HG03280 (cell line): ENCODE measurements at regions not wholly inside any gene's neighbourhood (a gene's known extent, or its start where the extent isn't known, plus 50 kb on each side); places are given as distances from the start of the nearest gene placed in this dataset.

Experiments
- ATAC-seq: cut with Tn5 transposase; IDR thresholded peaks from one replicate; pipeline ENCODE4 v1.9.1; 2021; ENCODE audit warnings: mild to moderate bottlenecking, moderate library complexity; ENCODE audit not compliant: unreplicated experiment

- ATAC-seq = no peak
These were observed 347.4 kb downstream of the PTPRU start for GRCh38 chr1:29583727-29584126.

DNA sequence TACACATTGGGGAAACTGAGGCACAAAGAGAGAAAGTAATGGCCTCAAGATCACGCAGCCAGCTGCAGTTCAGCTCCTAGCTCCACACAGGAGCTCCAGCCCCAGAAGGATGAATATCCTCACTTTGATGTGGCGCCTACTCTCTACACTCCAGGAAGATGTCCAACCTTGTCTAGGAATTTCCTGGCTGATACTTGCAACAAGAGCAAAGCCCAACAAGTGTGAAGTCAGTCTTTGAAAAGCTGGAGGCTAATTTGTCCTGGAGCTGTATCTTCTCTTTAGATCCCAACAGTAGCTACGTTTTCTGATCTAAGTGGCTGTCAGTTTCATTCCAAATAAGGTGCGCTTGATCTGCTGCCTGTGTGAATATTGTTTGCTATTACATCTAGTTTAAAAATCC is 344.9 kb downstream of the PTPRU start:
- ATAC-seq = no peak

DNA sequence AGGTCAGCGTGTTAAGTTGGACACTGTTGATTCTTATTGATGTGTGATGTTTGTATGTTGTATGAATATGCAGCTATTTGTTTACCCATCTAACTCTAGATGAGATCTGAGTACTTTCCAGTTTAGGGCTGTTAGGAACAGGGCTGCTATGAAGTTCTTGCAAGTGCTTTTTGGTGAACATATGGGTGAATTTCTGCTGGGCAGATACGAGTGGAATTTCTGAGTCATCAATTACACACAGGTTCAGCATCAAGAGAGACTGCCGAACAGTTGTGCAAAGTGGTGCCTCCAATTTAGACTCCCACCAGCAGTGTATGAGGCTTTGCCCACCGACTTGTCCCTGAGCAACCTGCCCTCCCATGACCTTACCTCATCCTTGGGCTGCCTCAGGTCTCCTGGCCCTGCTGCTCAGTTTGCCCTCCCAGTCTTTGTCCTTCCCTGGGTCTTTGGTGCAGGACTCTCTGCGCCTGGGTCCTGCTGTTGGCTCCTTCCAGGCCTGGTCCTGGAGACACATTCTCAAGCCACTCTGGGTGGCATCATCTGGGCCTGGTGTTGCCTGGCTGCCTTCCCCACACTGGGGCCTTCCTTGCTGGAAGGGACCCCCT is 343.6 kb downstream of the PTPRU start:
- no peak for ATAC-seq

DNA sequence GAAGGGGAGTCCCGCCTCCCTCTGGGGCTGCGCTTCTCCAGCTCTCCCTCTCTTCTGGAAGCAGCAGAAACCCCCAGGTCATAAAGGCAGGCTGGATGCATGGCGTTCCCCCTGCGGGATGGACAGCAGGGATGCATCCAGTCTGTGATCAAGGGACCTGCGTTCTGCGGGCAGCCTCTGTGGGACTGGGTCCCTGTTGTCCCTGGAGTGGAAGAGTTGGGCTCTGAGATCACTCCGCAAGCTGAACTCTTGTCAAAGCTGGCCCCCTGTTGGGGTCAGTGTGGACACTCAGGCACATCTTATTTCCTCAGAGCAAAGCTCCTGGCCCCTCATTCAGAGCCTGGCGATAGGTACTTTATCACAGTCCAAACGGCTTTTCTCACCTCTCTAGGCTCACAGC is 341.2 kb downstream of the PTPRU start:
- no peak for ATAC-seq

GRCh38 chr1:29576510-29576909 is 340.2 kb downstream of the PTPRU start:
- ATAC-seq = no peak

DNA sequence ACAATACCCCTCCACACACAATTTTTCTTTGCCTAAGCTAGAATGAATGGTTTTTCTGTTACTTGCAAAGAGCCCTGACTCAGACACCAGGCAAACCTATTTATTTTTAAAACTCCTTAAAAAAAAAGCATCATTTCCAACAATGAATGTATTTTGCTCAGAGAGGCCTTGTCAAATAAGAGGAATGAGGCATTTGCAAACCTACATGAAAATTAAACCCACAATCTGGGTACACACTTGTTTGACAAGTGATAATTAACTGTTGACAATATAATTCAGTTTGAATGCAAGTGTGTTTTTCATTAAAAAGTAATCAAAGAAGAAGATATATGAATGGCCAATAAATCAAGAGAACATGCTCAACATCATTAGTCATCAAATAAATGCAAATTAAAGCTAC is 339.5 kb downstream of the PTPRU start:
- ATAC-seq = no peak

DNA sequence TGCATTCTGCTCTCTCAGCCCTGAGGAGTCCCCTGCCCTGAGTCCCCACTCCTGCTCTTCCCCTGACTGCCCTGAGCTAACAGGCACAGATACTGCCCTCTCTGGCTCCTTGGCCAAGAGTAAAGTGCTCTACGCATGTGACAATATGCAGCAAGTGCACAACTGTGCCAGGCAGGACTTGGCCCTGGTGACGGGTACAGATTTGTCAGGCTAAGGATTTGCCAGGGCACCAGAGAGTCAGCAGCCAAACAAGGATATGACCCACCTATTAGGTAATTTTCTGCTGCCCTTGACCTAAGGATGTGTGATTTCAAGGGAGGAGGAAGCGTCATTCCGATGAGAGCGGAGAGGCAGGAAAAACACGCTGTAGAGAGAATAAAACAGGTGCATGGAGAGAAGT is 339.0 kb downstream of the PTPRU start:
- no peak for ATAC-seq

GRCh38 chr1:29574871-29575270 is 338.5 kb downstream of the PTPRU start:
- ATAC-seq = no peak

- no peak for ATAC-seq
These were observed 333.8 kb downstream of the PTPRU start for GRCh38 chr1:29569971-29570634.

- ATAC-seq = no peak
These were observed 330.9 kb downstream of the PTPRU start for GRCh38 chr1:29567257-29567656.

- no peak for ATAC-seq
These were observed 329.2 kb downstream of the PTPRU start for GRCh38 chr1:29565490-29565889.

DNA sequence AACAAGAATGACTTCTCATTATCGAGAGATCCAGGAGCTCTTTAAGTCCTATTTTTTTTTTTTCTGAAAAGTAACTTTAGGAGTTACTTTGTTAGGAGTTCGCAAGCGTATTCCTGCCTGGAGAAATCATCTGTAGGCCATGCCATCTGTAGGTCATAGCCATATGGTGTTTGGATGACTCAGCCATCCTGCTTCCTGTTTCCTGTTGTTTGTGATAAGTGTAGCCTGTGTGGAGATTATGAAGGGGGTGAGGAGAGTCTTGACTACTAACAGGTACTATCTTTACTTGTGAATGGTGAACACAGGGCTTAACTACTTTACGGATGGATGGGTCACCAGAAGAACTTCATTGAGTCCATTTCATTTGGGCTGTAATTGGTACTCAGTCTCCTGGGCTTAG is 327.2 kb downstream of the PTPRU start:
- no peak for ATAC-seq

DNA sequence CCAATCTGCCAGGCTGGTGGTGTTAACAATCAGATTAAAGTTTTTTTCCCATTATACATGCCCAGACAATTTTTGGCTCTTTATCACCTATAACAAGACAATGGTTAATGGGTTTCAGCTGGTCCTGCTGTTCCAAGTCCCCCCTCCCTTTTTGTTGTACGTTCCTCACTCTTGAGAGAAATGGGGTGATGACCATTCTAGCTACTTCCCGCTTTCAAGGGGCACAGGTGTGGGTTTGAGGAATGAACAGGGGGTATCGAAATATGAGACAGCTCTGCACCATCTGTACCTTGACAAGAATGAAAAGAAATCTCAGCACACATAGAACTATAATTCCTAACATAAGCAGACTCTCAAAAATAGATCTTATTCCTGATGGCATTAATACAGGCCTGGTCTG is 326.8 kb downstream of the PTPRU start:
- ATAC-seq = no peak

DNA sequence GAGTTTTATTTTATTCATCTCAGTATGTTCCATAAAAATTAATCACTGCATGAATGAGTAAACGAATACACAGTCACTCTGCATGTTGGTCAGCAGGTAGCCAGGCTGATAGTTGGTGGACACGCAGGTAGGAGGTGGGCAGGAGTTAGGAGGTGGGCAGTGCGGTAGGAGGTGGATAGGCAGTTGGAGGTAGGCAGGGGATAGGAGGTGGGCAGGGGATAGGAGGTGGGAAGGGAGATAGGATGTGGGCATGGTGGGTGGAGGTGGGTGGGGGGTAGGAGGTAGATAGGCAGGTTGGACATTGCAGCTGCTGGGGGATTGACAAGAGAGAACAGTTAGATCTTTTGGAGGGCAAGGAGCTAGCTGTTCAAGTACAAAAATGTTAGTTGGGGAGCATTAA is 322.7 kb downstream of the PTPRU start:
- ATAC-seq = no peak

GRCh38 chr1:29557701-29558600 is 321.6 kb downstream of the PTPRU start:
- no peak for ATAC-seq

DNA sequence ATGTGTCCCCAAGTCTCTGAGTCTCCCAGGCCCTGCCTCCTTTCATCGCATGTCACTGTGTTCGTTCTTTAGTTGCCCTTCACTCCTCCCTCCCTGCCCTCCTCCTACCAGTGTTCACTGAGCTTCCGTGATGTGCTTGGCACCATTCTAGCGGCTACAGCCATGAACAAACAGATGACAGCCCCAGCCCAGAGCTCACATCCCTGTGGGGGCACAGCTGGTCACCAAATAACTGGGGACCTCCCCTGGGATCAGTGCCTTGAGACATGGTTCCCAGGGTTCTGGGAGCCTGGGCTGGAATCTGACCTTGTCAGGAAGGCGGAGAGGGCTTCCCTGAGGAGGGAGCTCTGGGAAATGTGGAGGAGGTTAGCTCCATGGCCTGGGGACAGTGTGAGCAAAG is 320.7 kb downstream of the PTPRU start:
- ATAC-seq = no peak

DNA sequence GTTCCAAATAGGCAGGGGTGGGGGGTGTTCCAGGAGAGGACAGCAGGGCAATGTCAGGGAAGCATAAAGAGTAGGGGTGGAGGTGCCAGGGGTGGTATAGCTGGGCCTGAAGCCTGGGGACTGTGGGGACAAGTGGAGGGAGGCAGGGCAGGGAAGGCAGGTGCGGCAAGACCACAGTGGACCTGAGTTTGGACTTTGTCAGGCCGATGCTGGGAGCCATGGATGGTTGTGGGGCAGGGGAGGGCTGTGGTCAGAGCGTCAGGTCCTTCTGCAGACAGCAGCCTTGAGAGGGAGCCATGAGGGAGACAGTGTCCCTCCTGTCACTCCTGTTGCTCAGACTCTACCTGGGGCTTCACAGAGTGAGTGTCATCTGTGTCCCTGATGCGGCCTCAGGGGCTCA is 320.3 kb downstream of the PTPRU start:
- no peak for ATAC-seq

DNA sequence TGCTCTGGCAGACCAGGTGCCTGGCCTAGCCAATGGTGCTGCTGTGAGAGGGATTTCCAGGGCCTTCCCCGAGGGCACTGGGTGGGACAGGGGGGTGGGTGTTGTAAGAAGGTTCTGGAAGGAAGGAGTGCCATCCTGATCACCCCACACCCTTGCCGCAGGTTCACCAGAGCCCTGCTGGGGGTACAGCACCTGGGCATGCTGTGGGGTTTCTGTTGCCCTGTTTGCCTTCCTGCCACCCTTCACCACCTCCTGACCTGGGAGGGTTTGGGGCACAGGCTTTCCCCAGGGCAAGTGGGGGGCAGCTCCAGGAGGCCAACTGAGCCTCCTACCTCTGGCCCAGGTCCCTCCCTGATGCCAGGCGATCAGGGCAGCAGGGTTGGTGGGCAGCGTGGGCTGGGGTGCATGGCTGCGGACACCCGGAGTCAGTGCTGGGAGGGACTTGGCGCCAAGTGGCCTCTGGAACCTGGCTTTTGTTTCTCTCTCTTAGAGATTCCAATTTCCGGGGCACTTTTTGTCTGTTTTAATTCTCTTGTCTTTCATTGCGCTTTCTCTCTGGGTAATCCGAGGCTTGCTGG is 318.8 kb downstream of the PTPRU start:
- ATAC-seq = no peak

GRCh38 chr1:29554208-29554778 is 318.0 kb downstream of the PTPRU start:
- no peak for ATAC-seq

DNA sequence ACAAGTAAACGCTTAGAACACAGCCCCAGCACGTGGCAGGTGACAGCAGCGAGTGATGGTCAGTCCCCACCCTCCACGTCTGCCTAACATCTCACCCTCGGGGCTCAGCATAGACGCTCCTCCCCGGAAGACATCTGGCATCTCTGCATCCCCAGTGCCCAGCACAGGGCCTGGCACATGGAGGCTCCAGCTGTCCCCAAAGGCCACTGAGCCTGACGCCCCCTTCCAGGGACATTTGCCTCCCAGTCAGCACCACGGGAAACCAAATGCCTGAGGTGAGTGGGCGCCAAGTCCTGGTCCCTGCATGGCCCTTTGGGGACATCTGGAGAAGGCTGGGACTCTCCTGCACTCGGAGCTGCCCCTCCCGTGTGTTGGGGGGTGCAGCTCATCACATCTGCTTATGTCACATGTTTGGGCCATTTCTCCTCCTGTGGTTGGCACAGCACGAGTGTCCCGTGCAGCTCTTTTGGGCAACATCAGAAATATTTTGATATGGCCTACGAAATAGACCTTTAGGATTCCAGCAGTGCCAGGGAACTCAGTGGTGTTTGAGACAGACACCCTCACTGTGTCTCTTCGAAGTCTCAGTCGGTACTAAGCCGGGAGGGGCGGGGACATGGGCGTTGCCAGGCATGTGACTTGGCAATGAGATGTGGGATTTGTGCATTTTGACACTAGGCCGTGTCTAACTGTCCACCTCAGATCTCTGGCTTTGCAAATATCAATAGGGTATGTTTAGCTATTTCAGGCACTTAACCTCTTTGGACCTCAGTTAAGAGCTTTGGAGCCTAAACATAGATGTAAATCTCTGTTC is 315.0 kb downstream of the PTPRU start:
- ATAC-seq = no peak
